NCI-H2107 treated with DMSO at 0.1 percent for 48 hours (cell line): ENCODE measurements at regions not wholly inside any gene's neighbourhood (a gene's known extent, or its start where the extent isn't known, plus 50 kb on each side); places are given as distances from the start of the nearest gene placed in this dataset.

Experiments
- DNase-seq: peaks from one replicate; lab custom pipeline; 2025; ENCODE audit not compliant: unreplicated experiment; lab: John Stamatoyannopoulos, UW

DNA sequence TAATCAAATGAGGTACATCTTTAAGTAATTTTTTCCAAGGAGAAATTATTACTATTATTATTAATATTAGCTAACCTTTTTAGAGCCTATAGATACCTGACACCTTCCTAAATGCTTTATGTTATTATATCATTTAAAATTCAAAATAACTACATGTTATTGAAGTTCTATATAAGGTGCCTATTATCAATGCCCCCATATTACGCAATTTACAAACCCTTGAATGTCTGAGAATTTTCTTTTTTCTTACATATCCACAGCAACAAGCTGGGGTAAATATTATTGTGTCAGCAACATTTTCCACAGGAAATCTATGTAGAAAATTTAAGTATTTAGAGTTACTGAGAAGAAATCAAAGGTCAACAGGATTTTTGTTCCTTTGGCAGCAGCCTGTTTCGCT, 327.3 kb downstream of the NXPE2 start:
- DNase-seq: no peak

DNA sequence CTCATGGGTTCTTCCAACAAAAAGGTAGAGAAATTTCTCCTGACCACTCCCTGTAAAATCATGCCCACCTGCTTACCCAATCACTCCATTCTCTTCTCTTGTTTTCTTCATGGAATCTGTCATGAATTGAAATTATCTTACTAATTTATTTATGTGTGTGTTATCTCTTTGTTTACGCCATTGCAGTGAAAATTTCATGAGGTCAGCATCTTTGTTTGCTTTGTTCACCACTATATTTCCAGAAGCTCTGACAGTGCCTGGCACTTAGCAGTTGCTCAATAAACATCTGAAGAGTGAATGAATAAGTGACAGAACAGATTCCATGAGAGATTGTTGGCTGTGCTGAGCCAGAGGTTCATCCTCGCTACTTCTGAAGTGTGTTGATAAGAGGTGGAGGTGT, 329.5 kb downstream of the NXPE2 start:
- no peak for DNase-seq

DNA sequence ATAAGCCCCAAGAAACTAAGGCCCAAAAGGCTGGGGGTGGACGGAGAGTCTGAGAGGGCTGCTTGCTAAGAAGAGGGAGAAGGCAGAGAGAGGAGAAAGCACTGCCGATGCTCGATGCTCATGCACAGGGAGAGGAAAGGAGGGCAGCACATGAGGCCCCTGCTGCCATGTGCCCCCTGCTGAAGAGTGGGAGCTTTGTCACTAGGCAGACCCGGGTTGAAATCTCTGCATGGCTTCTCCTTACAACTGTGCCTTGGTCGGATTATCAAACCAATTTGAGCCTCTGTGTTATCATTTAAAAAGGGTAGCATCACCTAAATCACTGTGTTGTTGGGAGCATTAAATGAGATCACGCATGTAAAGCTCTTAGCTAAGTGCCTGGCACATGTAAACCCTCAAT, 330.5 kb downstream of the NXPE2 start:
- DNase-seq: no peak

DNA sequence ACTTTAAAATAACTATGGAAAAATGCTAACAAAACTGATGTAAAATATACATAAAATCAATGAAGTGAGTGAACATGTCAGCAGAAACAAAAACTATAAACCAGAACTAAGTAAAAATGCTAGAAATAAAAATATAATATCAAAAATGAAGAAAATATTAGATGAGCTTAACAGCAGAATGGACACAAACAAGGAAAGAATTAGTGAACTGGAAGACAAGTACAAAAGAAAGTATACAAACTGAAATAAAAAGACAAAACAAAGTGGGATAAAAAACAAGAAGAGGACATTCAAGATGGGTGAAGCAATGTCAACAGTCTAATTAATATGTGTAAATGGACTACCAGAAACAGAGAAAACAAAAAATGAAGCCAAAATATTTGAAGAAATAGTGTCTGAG, 339.2 kb downstream of the NXPE2 start:
- DNase-seq: no peak

DNA sequence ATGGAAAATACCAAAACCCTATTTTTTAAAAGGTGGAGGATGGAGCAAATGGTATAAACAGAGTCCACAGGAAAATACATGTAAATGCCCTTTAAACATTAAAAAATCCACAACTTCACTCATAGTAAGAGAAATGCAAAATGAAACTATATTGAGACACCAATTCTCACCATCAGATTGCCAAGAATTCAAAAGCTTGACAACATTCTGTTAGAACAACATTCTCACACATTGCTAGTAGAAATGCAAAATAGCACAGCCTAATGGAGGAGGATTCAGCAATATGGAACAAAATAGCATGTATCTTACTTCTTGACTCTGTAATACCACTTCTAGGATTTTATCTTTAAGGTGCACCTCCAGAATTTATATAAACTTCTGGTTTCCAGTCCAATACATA, 351.8 kb downstream of the NXPE2 start:
- DNase-seq: no peak

DNA sequence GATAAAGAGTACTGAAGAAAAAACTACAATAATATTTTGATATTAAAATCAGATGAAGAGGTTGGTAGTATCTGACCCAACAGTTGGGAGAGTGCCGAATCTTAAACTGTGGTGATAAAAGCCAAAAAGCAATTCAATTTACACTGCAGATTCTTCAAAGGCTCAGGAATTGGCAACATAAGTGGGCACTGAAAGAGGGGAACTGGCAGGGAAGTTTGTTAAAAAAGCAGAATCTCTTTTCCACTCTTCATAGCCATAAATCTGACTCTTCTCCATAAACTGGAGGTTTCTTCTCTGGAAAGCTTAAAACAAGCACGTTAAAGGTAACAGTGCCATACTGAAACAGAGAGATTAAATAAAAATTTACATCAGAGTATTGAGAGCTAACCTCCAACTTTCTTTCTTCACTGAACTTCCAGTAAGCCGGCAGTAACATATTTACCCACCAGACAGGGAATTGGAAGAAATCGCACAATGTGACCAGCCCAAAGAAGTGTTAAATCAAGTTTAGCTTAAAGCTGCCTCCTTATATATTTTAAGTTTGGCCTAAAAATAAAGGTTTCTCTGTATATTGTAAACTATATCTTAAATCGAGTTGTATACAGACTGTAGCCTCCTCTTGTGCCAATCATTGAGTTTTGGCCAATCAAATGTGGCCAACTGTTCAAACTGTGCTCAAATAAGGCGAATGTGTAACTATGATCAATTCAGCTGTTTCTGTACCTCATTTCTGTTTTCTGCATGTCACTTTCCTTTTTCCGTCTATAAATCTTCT, 358.3 kb downstream of the NXPE2 start:
- no peak for DNase-seq

DNA sequence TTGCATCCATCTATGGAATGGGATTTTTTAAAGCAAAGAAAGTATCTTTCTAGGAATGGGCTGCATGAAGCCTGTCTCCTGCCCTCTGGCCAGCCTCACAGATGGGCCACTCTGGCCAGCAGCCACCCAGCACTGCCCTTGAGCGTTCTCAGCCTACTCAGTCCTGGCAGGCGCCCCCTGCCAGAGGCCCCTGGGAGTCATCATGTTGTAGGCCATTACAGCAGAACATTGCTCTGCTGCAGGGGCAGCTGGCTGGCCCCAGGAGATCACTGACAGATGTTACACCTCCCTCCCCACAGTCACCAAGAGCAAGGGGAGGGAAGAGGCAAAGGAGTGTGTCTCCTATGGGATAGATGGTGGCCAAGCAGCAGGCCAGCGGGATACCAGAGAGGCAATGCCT, 363.7 kb downstream of the NXPE2 start:
- no peak for DNase-seq

DNA sequence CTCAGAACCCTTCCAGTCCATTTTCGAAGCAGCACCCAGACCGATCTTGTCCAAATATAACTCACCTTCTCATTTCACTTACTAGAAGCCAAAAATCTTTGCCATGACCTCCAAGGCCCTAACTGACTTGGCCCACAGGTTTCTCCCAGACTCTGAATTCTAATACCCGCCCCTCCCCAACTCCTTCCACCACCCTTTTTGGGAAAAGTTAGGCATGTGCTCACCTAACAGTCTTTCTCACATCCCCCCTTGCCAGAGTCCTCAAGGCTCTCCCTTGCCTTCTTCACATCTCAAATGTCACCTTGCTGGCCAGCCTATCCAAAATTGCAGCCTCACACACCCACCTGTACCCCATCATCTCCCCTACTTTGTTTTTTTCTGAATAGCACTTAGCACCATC, 369.3 kb downstream of the NXPE2 start:
- no peak for DNase-seq

DNA sequence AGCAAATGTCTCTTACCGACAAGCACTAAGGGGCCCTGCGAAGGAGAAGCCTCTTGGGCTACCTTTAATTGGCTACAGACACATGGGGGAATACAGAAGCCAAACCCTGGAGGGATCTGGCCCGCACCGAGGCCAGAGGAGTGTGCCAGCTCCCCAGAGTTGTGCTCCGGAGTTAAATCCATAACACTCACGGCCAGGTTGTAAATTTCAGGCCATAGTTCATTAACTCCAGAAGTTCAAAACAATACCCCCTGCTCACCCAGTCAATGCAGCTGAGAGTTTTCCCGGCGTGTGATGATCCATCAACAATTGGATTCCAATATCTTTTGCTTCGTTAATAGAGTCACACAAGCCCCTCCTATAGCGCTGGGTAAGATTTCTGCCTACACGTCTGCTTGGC, 371.5 kb downstream of the NXPE2 start:
- DNase-seq: no peak

DNA sequence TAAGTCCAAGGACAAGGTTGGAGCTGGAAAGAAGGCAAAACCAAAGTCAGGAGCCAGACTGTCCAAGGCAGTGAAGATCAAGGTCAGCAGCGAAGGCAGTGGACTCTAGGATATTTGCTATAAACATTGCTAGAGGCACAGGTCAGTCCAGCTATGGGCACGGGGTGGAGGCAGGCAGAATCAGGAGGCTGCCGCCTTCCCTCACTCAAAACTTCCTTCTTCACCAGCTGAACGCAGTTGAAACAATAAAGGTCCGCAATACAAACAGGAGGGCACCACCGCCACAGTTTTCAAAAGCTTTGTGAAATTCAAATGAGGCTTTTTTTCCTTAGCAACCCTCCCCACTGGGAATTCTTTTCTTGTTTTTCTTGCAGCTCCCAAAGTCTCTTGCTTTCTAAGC, 372.4 kb downstream of the NXPE2 start:
- DNase-seq: no peak

DNA sequence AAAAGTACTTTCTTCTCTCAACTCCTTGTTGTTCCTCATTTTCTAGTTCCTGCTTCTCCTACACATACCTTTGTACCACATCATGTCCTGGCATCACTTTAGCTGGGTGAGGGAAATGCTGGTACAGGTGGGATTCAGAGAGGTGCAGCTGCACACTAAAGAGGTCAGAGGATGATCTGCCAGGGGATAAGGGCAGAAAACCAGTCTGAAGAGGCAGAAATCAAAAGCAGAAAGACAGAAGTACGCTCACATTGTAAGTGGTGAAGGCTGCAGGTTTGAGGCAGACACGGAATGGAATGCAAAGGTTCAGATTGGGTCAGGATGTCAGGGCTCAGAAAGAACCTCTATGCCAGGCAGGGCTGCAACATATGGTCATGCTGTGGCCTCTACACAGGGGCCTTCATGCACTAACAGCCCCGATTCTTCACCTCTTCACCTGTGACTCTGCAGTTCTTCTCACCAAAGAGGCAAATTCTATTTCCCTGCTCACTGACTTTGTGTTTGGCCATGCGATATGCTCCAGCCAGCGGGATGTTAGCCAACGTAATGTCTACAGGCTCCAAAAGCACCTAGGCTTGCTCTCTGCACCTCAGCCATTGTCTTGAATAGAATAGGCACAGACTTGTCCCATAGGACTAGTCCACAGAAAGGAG, 373.7 kb downstream of the NXPE2 start:
- no peak for DNase-seq

DNA sequence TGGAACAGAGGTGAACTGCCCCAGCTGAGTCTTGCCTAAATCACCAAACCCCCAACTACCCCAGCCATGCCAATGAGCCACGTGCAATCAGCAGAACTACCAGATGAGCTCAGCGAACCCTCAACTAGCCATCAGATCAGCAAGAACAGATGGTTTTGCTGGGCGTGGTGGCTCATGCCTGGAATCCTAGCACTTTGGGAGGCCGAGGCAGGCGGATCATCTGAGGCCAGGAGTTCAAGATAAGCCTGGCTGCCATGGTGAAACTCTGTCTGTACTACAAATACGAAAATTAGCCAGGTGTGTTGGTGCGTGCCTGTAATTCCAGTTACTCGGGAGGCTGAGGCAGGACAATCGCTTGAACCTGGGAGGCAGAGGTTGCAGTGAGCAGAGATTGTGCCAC, 374.3 kb downstream of the NXPE2 start:
- no peak for DNase-seq

DNA sequence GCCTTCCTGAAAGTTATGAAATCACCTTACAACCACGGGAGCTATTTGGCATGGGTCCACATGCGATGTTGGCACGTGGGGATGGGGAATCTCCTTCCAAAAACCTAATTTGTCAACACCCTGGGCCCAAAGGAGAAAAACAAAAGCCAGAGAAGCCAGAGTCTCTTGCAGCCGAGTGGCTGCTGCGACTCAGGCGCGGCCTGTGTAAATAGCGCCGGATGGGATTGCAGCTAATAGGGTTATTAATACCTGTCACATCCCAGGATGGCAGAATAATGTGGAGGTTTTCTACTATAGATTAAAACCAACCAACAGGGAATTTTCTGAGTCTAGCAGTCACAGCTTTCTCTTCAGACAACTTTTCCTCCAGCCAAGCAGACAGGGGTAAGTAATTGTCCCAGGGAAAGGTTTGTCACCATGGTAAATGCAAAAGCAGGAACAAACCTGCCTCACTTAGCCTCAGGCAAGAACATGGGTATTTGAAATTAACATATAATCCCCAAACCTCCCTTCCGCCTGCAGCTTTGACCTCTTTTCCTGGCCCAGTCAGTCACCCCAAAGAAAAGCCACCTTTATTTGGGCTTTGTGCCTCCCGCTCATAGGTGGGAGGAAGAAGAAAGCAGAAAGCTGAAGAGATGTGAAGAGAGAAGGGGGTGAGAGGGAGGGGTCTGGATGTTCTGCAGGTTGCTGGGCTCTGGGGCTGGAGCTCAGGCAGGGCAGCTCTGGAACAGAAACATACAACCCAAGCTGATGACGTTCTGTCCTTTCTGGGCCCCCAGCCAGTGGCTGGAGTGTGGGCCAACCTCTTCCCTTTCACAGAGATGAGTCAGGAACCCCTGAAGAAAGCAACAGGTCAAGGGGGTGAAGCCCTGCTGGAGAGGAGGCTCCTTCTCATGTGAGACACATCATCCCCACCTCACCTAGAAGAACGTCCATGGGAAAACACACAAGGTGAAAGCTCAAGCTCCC, 376.5 kb downstream of the NXPE2 start:
- no peak for DNase-seq

DNA sequence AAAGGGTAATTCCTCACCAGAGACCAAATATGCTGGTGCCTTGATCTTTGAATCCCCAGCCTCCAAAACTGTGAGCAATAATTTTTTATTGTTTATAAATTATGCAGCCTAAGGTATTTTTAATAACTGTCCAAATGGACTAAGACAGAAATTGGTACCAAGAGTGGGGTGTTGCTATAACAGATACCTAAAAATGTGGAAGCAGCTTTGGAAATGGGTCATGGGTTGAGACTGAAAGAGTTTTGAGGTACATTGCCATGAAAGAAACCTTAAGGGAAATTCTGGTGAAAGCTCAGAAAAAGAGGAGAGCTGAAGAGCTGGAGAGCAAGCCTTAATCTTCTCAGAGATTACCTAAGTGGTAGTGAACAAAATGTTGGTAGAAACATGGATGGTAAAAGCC, 378.2 kb downstream of the NXPE2 start:
- DNase-seq: no peak

DNA sequence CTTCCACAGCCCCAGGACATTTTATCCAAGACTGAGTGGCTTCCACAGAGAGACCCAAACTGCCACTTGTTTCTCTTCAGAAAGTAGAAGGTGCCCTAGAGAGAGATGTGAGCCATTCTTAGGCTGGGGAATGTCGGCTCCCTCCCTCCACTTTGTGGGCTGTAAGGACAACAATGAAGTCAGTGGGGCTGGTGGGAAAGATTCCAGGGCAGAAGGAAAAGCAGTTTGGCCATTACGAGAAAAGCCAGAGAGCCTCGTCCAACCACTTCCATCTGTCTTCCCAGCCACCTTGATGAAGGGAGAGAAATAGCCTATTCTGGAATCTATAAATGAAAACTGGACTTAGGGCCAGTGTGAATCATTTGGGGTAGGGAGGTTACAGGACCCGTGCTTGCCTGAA, 382.5 kb downstream of the NXPE2 start:
- DNase-seq: no peak

DNA sequence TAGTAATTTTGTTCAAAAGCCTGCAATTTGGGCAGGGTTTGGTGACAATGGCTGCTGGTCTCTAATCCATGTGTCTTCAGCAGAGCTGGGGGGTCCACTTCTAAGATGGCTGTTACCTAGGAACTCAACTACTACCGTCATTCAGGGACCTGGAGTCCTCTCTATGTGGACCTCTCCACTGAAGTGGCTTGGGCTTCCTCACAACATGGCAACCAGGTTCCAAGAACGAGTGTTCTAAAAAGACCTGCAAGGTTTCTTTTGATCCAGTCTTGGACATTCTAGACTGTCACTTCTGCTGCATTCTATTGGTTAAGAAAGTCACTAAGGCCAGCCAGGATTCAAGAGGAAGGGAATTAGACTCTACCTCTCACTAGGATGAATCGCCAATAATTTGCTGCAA, 387.0 kb downstream of the NXPE2 start:
- DNase-seq: no peak

DNA sequence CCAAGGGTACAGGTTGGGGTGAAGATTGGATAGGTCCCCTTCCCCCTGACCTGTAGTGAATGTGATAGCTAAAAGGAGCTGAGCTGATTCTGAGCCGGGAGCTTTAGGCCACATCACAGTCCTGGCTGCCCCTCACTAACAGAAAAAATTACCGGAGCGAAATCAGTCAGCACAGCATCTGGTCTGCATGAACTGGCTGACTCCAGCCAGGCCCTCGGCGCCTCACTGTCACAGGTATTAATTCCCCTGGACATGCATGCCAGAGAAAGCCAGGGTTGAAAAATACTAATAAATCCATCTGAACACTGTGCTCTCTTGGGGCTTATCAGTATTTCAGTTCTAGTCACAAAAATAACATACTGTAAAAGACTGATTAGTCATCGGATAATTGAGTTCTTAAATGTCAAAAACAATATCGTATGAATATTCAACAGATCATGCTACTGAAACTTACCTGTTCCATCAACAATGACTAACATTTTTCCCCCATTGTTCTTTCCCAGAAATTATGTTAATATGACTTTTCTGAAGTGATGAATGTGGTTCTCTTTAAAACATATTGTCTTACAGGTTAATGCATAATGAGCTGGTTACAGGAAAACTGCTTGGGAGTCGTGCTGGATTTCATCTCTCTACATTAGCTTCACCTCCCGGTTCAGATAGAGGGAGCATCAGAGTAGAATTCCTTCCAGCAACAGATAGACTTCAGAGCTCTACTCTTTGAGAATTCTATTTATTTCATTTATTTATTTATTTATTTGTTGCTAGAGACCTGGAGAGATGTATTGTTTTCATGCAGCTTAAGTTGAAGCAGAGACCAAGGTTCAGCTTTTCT, 387.7 kb downstream of the NXPE2 start:
- no peak for DNase-seq

DNA sequence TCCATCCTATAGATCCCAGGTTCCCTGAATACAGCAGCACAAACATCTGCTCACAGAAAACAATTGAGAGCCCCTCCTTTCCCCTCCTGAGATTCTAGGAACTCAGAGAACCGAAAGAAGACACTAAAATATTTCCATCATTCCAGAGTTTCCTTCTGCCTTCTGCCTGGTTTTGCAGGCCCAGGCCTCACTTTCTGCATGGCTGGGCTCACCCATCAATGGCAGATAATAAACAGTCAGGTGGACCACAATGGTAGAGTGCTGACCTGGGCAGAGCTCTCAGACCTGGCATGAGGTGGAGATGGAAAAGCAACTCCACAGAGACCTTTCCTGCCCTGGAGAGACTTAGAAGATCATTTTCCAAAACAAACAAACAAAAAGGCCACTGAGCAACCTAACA, 389.1 kb downstream of the NXPE2 start:
- DNase-seq: no peak

DNA sequence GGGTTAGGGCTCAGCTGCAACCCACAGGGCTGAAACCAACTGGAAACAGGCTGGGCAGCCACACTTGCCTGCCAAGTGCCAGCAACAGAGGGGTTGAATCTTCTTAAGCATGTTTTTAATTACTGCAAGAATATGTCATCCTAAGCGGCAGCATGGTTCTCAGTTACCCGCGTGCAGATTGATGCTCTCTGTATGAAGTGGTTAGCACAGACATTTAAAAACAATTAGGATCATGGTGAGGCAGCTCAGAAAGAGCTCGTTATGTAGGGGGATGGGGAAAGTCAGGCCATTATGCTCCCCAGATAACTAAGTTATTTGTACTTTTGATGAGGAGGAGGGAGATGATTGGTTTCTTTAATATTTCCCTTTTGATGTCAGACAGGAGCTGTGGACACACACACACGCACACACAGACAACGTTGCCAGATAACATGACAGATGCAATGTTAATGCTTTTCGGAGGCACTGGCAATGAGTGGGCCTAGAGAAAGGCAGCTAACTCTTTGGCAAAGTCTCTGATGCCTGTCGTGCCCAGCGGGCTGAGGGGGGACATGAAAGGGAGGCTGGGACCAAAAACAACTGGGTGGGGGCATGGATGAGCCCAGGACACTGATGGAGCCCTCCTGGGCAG, 389.7 kb downstream of the NXPE2 start:
- no peak for DNase-seq

DNA sequence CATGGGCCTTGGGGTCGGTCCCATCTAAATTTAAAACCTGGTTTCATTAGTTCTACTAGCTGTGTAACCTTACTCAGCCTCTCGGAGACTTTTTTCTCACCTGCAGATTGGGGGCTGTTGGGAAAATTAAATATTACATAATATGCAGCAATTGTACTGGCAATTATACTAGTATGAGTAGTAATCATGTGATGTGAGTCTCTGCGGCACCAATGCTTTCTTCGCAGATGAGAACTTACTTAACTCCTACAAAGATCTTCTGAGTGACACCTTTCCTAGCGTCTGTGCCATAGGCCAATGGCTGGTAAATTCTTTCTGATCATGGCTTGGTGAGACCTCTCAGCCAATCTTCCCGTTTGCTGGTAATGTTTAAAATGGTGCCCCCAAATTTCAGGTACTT, 391.3 kb downstream of the NXPE2 start:
- DNase-seq: no peak
